Stromal cell of bone marrow (primary cell): ENCODE measurements at regions not wholly inside any gene's neighbourhood (a gene's known extent, or its start where the extent isn't known, plus 50 kb on each side); places are given as distances from the start of the nearest gene placed in this dataset.
A peak's percentile ranks its signal among the peaks of the same experiment; 100 is the strongest.

Source experiments
- DNase-seq: peaks from one replicate; pipeline ENCODE4 v3.0.0-alpha.2; 2012; ENCODE audit warnings: low read depth

DNA sequence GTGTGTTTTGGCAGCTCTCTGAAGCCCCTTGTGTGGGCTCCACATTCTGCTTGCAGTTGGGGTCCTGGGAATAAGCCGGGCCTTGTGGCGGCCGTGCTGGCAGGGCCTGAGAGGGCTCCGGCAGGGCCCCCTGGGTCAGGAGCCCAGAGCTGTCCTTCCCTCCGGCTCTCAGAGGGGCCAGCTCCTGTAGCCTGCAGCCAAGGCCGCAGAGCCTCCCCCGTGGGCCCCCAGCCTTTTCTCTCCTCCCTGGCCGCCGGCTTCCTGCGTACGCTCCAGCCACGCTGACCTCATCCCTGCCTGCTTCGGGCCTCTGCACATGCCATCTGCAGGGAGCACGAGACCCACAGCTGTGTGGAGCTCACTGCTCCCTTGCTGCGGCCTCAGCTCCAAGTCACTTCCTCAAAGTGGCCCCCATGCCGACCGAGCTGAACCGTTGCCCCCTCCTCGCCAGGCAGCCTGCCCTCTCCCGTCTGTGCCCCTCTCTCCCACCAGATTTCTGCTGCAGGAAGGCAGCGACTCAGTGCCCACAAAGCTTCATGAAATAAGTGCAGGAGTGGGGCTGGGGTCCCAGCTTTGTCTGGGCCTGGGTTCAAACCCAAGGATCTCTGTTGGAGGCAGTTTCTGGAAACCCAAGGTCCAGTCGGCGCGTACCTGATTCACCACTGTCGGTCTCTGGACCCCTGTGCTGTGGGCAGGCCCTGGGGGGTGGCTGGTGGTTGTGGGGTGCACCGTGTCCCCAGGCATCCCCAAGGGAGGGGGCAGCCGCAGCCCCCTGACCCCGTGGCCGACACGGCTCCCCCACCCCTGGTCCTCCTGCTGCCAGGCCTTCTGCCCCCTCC is 57.1 kb upstream of the NKX1-1 start:
- DNase-seq: peak; percentile 6

- no peak for DNase-seq
These were observed 56.5 kb upstream of the NKX1-1 start for GRCh38 chr4:1462768-1463075.

GRCh38 chr4:1462009-1462767 is 55.9 kb upstream of the NKX1-1 start:
- no peak for DNase-seq

DNA sequence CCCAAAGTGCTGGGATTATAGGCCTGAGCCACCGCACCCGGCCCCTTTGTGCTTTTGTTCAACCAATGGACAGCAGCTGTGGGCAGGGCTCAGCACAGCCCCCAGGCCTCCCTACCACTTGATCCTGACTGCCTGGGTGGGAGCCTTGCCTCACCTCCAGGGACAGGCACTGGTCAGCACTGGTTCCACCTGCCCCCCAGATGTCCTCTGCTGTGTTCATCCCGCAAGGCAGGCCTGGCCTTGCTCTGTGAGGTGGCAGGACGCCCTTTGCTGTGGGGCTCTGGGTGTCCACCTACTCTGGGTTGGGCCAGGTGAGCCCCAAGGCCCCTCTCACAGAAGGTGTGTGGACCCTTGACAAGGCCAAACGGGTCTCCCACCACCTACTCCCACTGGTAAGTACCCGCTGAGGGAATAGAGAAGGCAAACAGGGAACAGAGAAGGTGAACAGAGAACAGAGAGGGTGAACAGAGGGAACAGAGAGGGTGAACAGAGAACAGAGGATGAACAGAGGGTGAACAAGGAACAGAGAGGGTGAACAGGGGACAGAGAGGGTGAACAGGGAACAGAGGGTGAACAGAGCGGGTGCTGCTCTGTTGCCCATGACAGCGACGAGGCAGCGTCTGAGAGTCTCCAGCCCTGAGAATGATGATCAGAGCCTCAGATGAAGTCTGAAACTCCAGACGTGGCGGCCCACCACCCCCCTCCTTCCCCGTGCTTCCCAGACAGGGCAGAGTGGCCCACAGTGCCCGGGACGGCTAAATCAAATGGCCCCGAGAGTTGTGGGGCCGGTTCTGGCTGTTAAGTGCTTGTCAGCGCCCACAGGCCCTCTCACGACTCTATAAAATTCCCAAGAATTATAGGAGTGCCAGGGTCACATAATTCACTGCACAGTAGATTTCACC is 55.0 kb upstream of the NKX1-1 start:
- DNase-seq: no peak

GRCh38 chr4:1459722-1460511 is 53.7 kb upstream of the NKX1-1 start:
- no peak for DNase-seq

DNA sequence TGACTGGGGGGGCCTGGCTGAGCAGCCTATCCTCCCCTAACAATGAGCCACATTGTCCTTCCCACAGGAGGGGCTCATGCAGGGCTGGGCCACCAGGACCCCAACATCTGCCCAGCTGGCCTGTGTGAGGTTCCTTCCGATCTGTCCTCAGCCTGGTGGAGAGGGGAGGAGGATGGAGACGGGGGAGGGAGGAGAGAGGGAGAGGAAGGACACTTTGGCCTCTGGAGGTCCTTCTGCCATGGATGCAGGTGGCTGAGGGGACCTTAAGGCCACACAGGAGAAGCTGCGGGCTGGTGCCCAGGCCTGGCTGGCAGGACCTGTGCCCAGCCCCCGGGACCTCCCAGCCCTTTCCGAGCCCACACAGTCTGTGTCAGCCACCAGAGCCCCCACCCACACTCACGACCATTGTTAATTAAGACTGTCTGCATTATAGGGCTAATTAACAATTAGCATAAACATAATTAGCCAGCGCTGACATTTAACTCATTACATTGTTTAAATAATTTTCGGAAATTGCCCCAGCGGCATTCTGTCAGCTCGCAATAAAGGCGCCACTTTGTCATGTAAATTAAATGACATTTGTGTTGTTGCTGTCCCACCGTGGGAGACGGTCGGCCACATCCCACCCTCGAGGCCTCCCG is 53.0 kb upstream of the NKX1-1 start:
- no peak for DNase-seq

GRCh38 chr4:1458581-1458980 is 52.3 kb upstream of the NKX1-1 start:
- no peak for DNase-seq
